ENCODE measurements at regions not wholly inside any gene's neighbourhood (a gene's known extent, or its start where the extent isn't known, plus 50 kb on each side); places are given as distances from the start of the nearest gene placed in this dataset.

- ChIA-PET POLR2A (no interaction called here), CTCF (no interaction called here)
- no peaks in the 10 kb centered on the region for H3K4me1 Mint-ChIP-seq
- no peak for TF ChIP-seq CTCF (IDR thresholded peaks at IDR 0.05)
- intact Hi-C loops (cut with micrococcal nuclease), result no loop called here
- no peak for ATAC-seq (ENCODE audit: low read depth)
- no peaks in the 10 kb centered on the region for H3K36me3 Mint-ChIP-seq (ENCODE audit: low read depth)
- no peaks in the 10 kb centered on the region for H3K27me3 Mint-ChIP-seq
- no peaks in the 10 kb centered on the region for H3K9me3 Mint-ChIP-seq
- no peak overlapping the region for H3K4me3 Mint-ChIP-seq
- no peak overlapping the region for H3K27ac Mint-ChIP-seq
- DNase-seq, result no peak
Observed at GRCh38 chr2:57539761-57540160, 506.8 kb upstream of the VRK2 start.

GRCh38 chr2:57542081-57542480 lies 504.5 kb upstream of the VRK2 start:
- ChIA-PET CTCF (no interaction called here), POLR2A (no interaction called here)
- H3K9me3 Mint-ChIP-seq, result no peaks in the 10 kb centered on the region
- no peaks in the 10 kb centered on the region for H3K36me3 Mint-ChIP-seq (ENCODE audit: low read depth)
- intact Hi-C loops (cut with micrococcal nuclease), result no loop called here
- ATAC-seq (ENCODE audit: low read depth) (no peak), DNase-seq (no peak)
- H3K4me1 Mint-ChIP-seq, result no peaks in the 10 kb centered on the region
- no peak for TF ChIP-seq CTCF (IDR thresholded peaks at IDR 0.05)
- H3K4me3 Mint-ChIP-seq, result no peak overlapping the region
- no peaks in the 10 kb centered on the region for H3K27me3 Mint-ChIP-seq
- no peak overlapping the region for H3K27ac Mint-ChIP-seq

- ChIA-PET CTCF (no interaction called here), POLR2A (no interaction called here)
- H3K36me3 Mint-ChIP-seq (ENCODE audit: low read depth), result no peaks in the 10 kb centered on the region
- H3K4me3 Mint-ChIP-seq, result no peak overlapping the region
- intact Hi-C loops (cut with micrococcal nuclease), result no loop called here
- H3K27me3 Mint-ChIP-seq, result no peaks in the 10 kb centered on the region
- TF ChIP-seq CTCF (IDR thresholded peaks at IDR 0.05), result no peak
- no peak overlapping the region for H3K27ac Mint-ChIP-seq
- DNase-seq, result no peak
- H3K9me3 Mint-ChIP-seq, result no peaks in the 10 kb centered on the region
- no peaks in the 10 kb centered on the region for H3K4me1 Mint-ChIP-seq
- ATAC-seq (ENCODE audit: low read depth), result no peak
Observed at GRCh38 chr2:57543211-57543610, 503.4 kb upstream of the VRK2 start.

GRCh38 chr2:57544624-57545023 lies 502.0 kb upstream of the VRK2 start:
- no peaks in the 10 kb centered on the region for H3K9me3 Mint-ChIP-seq
- no peak for ATAC-seq (ENCODE audit: low read depth)
- H3K36me3 Mint-ChIP-seq (ENCODE audit: low read depth), result no peaks in the 10 kb centered on the region
- no peaks in the 10 kb centered on the region for H3K27me3 Mint-ChIP-seq
- TF ChIP-seq CTCF (IDR thresholded peaks at IDR 0.05), result no peak
- POLR2A ChIA-PET, result no interaction called here
- intact Hi-C loops (cut with micrococcal nuclease), result no loop called here
- peaks cover 3% of the 10 kb centered on the region for H3K4me1 Mint-ChIP-seq
- CTCF ChIA-PET, result no interaction called here
- H3K27ac Mint-ChIP-seq, result no peak overlapping the region
- no peak for DNase-seq
- no peak overlapping the region for H3K4me3 Mint-ChIP-seq

GRCh38 chr2:57546478-57546877 lies 500.1 kb upstream of the VRK2 start:
- no peak for DNase-seq
- ChIA-PET POLR2A (no interaction called here), CTCF (no interaction called here)
- Mint-ChIP-seq H3K9me3 (peaks cover 5% of the 10 kb centered on the region), H3K27ac (no peak overlapping the region), H3K36me3 (ENCODE audit: low read depth) (no peaks in the 10 kb centered on the region), H3K4me1 (peaks cover 6% of the 10 kb centered on the region), H3K4me3 (no peak overlapping the region), H3K27me3 (no peaks in the 10 kb centered on the region)
- ATAC-seq (ENCODE audit: low read depth), result no peak
- TF ChIP-seq CTCF (IDR thresholded peaks at IDR 0.05), result no peak
- intact Hi-C loops (cut with micrococcal nuclease), result no loop called here

All from activated B cell treated with CpG ODN at 0.5 μM for 24 hours (primary cell).